ENCODE measurements at regions not wholly inside any gene's neighbourhood (a gene's known extent, or its start where the extent isn't known, plus 50 kb on each side); places are given as distances from the start of the nearest gene placed in this dataset.

DNA sequence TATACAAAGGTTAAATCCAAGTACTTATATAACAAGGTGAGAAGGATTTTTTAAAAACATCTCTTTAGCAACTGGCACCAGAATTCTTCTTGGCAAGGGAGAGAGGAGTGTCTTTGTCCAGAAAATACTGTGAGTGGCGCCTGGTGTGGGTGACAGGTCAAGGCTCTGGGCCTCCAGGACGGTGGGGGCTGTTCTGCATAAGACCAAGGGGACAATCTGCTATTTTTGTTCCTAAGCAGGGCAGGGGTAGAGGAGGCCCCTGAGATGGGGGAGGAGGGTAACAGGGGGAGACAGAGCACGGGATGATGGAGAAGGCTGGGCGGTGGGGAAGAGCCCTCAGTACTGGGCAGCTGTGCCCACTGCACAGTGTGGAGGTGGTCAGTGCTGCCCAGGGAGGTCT is 51.6 kb upstream of the TAF1B start:
- Histone ChIP-seq H3K4me1 (no peaks in the 10 kb centered on the region), H3K9me3 (no peaks in the 10 kb centered on the region), H3K4me3 (no peak overlapping the region), H3K27ac (no peak overlapping the region), H3K27me3 (no peaks in the 10 kb centered on the region), H3K36me3 (no peaks in the 10 kb centered on the region)
- intact Hi-C loops (cut with DNase I) = no loop called here
- ATAC-seq (no peak), DNase-seq (no peak)
- TF ChIP-seq, protein P1, sequence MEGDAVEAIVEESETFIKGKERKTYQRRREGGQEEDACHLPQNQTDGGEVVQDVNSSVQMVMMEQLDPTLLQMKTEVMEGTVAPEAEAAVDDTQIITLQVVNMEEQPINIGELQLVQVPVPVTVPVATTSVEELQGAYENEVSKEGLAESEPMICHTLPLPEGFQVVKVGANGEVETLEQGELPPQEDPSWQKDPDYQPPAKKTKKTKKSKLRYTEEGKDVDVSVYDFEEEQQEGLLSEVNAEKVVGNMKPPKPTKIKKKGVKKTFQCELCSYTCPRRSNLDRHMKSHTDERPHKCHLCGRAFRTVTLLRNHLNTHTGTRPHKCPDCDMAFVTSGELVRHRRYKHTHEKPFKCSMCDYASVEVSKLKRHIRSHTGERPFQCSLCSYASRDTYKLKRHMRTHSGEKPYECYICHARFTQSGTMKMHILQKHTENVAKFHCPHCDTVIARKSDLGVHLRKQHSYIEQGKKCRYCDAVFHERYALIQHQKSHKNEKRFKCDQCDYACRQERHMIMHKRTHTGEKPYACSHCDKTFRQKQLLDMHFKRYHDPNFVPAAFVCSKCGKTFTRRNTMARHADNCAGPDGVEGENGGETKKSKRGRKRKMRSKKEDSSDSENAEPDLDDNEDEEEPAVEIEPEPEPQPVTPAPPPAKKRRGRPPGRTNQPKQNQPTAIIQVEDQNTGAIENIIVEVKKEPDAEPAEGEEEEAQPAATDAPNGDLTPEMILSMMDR (IDR thresholded peaks at IDR 0.05) = no peak

GRCh38 chr2:9793156-9793917 is 49.9 kb upstream of the TAF1B start:
- intact Hi-C loops (cut with DNase I) = no loop called here
- Histone ChIP-seq H3K4me3 (no peak overlapping the region), H3K27ac (no peak overlapping the region), H3K9me3 (no peaks in the 10 kb centered on the region), H3K27me3 (no peaks in the 10 kb centered on the region), H3K4me1 (no peaks in the 10 kb centered on the region), H3K36me3 (no peaks in the 10 kb centered on the region)
- TF ChIP-seq, protein P1 (IDR thresholded peaks at IDR 0.05) = no peak
- no peak for ATAC-seq
- DNase-seq = no peak

Data from upper lobe of right lung (tissue), 1 donor.